Endothelial cell of umbilical vein (primary cell): ENCODE measurements at regions not wholly inside any gene's neighbourhood (a gene's known extent, or its start where the extent isn't known, plus 50 kb on each side); places are given as distances from the start of the nearest gene placed in this dataset.

ENCODE experiments used
- BruUV-seq: library from RNA; stranded (reverse); fragments of 400-500 nt; replicated peaks from 2 replicates; lab custom pipeline; 2021; lab: Mats Ljungman, UMichigan
- CTCF ChIA-PET: fragments of 300-600, 350-600 bp; sonication (Branson Sonifier 250); formaldehyde crosslinking; loops from one replicate; lab custom pipeline; 2021; ENCODE audit warnings: antibody characterized with exemption, inconsistent platforms; lab: Charles Lee
- POLR2A ChIA-PET: fragments of 300-600, 350-600 bp; sonication (Branson Sonifier 250); formaldehyde crosslinking; loops from one replicate; lab custom pipeline; 2021; ENCODE audit warnings: antibody characterized with exemption, inconsistent platforms; lab: Charles Lee
- DNase-seq: peaks from one replicate; pipeline ENCODE4 v3.0.0-alpha.2; 2011; ENCODE audit warnings: low read depth, low spot score
- FAIRE-seq: peaks from 2 replicates; lab custom pipeline; 2011; peaks lifted over from hg19 to GRCh38; lab: Jason Lieb, UNC
- H2AFZ ChIP-seq: 2 replicates; pipeline ENCODE4 v1.6.0; 2012; ENCODE audit warnings: low read depth, low read length, control low read depth, inconsistent platforms
- H3K27ac ChIP-seq: 2 replicates; pipeline ENCODE4 v1.5.1; 2011; ENCODE audit warnings: low read depth, mild to moderate bottlenecking, control low read depth, low read length, moderate library complexity; ENCODE audit not compliant: insufficient read depth
- H3K27me3 ChIP-seq, 2 experiments: 2 replicates each; pipeline versions ENCODE4 v1.6.0 to v1.6.1; 2011; ENCODE audit warnings: low read length in 2 of 2, mixed read lengths in 1 of 2; ENCODE audit not compliant: control insufficient read depth in 2 of 2, insufficient read depth in 2 of 2
- H3K36me3 ChIP-seq, 2 experiments: 2 replicates in 1 of 2; 3 replicates in 1 of 2; pipeline ENCODE4 v1.5.1; 2011; ENCODE audit warnings: low read length in 2 of 2, mild to moderate bottlenecking in 1 of 2, moderate library complexity in 1 of 2; ENCODE audit not compliant: control insufficient read depth in 2 of 2, insufficient read depth in 2 of 2; ENCODE audit errors: extremely low read depth in 1 of 2
- H3K4me1 ChIP-seq: 3 replicates; pipeline ENCODE4 v1.5.1; 2011; ENCODE audit warnings: mild to moderate bottlenecking, low read length; ENCODE audit not compliant: control insufficient read depth, insufficient read depth; ENCODE audit errors: extremely low read depth
- H3K4me2 ChIP-seq: 2 replicates; pipeline ENCODE4 v1.6.1; 2011; ENCODE audit warnings: low read length, control low read depth, mixed read lengths; ENCODE audit not compliant: insufficient read depth
- H3K4me3 ChIP-seq, 3 experiments: fragments of 200-600 bp in 1 of 3; sonication (generic), shearing (Covaris generic) in 1 of 3; replicated peaks in 1 of 3; 2 replicates each; pipeline ENCODE4 v1.5.1; 2011 to 2016; ENCODE audit warnings: control low read depth in 3 of 3, low read length in 3 of 3, mild to moderate bottlenecking in 2 of 3, inconsistent platforms in 1 of 3, low read depth in 1 of 3, moderate library complexity in 1 of 3; ENCODE audit not compliant: insufficient read depth in 1 of 3
- H3K79me2 ChIP-seq: 2 replicates; pipeline ENCODE4 v1.6.0; 2012; ENCODE audit warnings: low read length, inconsistent platforms; ENCODE audit not compliant: control insufficient read depth, insufficient read depth
- H3K9ac ChIP-seq: replicated peaks from 2 replicates; pipeline ENCODE3; 2011; ENCODE audit warnings: low read length, control low read depth; ENCODE audit not compliant: insufficient read depth; ENCODE audit errors: extremely low read depth
- H3K9me1 ChIP-seq: replicated peaks from 3 replicates; pipeline ENCODE4 v1.6.0; 2011; ENCODE audit warnings: mild to moderate bottlenecking, low read length; ENCODE audit not compliant: control insufficient read depth, insufficient read depth; ENCODE audit errors: extremely low read depth
- H3K9me3 ChIP-seq: replicated peaks from 2 replicates; pipeline ENCODE4 v1.5.1; 2012; ENCODE audit warnings: low read length, inconsistent platforms; ENCODE audit not compliant: control insufficient read depth, insufficient read depth
- H4K20me1 ChIP-seq: replicated peaks from 2 replicates; pipeline ENCODE3; 2011; ENCODE audit warnings: mild to moderate bottlenecking, low read length; ENCODE audit not compliant: control insufficient read depth, insufficient read depth; ENCODE audit errors: extremely low read depth
- EZH2 ChIP-seq: IDR thresholded peaks from 2 replicates; pipeline ENCODE4 v1.6.1; 2012; ENCODE audit warnings: borderline replicate concordance, low read depth, mild to moderate bottlenecking, moderate library complexity, low read length, inconsistent platforms; ENCODE audit not compliant: severe bottlenecking
- FOS ChIP-seq: IDR thresholded peaks from 2 replicates; pipeline ENCODE4 v1.6.1; 2011; ENCODE audit warnings: mild to moderate bottlenecking, low read length, moderate library complexity, borderline replicate concordance; ENCODE audit not compliant: insufficient read depth
- GATA2 ChIP-seq: IDR thresholded peaks from 2 replicates; pipeline ENCODE4 v1.7.0; 2011; ENCODE audit warnings: low read depth, mild to moderate bottlenecking, moderate library complexity, mixed read lengths, low read length; ENCODE audit not compliant: insufficient read length, insufficient read depth
- JUN ChIP-seq: IDR thresholded peaks from 2 replicates; pipeline ENCODE4 v1.6.1; 2011; ENCODE audit warnings: borderline replicate concordance, low read depth; ENCODE audit not compliant: insufficient read length, insufficient read depth
- MYC ChIP-seq: IDR thresholded peaks from one replicate; pipeline ENCODE4 v1.6.1; 2011; ENCODE audit warnings: mild to moderate bottlenecking, low read depth, low read length
- POLR2A ChIP-seq: IDR thresholded peaks from 2 replicates; pipeline ENCODE4 v1.6.1; 2012; ENCODE audit warnings: low read depth, mild to moderate bottlenecking, control low read depth, low read length
- POLR2AphosphoS5 ChIP-seq: IDR thresholded peaks from 2 replicates; pipeline ENCODE4 v1.6.1; 2012; ENCODE audit warnings: low read depth, mild to moderate bottlenecking, control low read depth, low read length, moderate library complexity; ENCODE audit not compliant: insufficient read depth
- dilution Hi-C: fragments of 300-500 bp; cut with MboI; formaldehyde crosslinking; loops from one replicate; pipeline ENCODE4 v1.15.0; 2019; ENCODE audit warnings: low sequenced_read_pairs; ENCODE audit not compliant: extremely low pct_ligation_motif_present
- intact Hi-C: fragments of 100-400 bp; cut with micrococcal nuclease; formaldehyde crosslinking; loops from one replicate; pipeline ENCODE4 v1.10.0; 2022
- TF ChIP-seq, protein P1 (sequence below), 2 donors: IDR thresholded peaks; 1 replicate in 1 of 2; 2 replicates in 1 of 2; pipeline ENCODE4 v1.5.1; 2011; ENCODE audit warnings: low read length in 2 of 2, mild to moderate bottlenecking in 2 of 2, moderate library complexity in 2 of 2, control low read depth in 1 of 2, inconsistent platforms in 1 of 2, low read depth in 1 of 2; ENCODE audit not compliant: insufficient read depth in 1 of 2; ENCODE audit errors: extremely low read depth in 1 of 2
- TF ChIP-seq, protein P2 (sequence below): IDR thresholded peaks from 2 replicates; pipeline ENCODE4 v1.6.1; 2011; ENCODE audit not compliant: insufficient read depth, insufficient read length

DNA sequence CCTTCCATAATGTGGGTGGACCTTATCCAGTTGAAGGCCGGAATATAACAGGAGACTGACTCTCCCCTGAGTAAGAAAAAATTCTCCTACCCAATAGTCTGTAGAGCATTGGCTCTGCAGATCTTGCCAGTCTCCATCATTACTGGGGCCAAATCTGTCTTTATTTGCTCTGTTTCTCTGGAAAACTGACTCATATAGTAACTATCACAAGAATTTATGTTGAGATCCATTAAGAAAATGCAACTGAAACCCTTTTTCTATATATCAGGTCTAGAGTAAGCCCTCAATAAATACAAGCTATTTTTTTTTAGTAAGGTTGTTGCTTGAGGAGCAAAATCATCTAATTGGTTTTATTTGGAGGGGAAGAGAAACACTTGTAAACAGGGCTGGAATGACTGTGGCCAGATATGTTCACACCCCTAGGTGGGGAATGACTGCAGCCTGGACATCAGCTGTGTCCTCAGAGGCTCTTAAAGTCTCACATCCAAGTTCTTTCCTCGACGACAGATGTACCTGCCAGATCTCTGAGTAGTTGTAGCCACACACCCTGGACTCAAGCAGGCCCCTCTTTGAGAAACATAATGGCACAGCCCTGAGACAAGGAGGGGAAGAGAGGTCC lies 339.7 kb downstream of the TNS1 start:
- Histone ChIP-seq H3K36me3 (no peaks in the 10 kb centered on the region), H3K9ac (no peak overlapping the region), H3K9me1 (no peaks in the 10 kb centered on the region), H3K4me1 (no peaks in the 10 kb centered on the region), H3K27ac (no peak overlapping the region), H3K4me2 (no peak overlapping the region), H3K4me3 (no peak overlapping the region), H3K27me3 (no peaks in the 10 kb centered on the region), H3K79me2 (no peaks in the 10 kb centered on the region), H2AFZ (no peak overlapping the region), H3K9me3 (no peaks in the 10 kb centered on the region), H4K20me1 (no peaks in the 10 kb centered on the region)
- CTCF ChIA-PET = interaction anchor here (1.2 kb wide), 1 partner anchor 13 kb away, joined by 4 read pairs; no protein-coding TSS in a partner anchor
- no TSS peak for BruUV-seq
- dilution Hi-C loops = no loop called here
- POLR2A ChIA-PET = no interaction called here
- no peak for FAIRE-seq
- TF ChIP-seq, protein P1, sequence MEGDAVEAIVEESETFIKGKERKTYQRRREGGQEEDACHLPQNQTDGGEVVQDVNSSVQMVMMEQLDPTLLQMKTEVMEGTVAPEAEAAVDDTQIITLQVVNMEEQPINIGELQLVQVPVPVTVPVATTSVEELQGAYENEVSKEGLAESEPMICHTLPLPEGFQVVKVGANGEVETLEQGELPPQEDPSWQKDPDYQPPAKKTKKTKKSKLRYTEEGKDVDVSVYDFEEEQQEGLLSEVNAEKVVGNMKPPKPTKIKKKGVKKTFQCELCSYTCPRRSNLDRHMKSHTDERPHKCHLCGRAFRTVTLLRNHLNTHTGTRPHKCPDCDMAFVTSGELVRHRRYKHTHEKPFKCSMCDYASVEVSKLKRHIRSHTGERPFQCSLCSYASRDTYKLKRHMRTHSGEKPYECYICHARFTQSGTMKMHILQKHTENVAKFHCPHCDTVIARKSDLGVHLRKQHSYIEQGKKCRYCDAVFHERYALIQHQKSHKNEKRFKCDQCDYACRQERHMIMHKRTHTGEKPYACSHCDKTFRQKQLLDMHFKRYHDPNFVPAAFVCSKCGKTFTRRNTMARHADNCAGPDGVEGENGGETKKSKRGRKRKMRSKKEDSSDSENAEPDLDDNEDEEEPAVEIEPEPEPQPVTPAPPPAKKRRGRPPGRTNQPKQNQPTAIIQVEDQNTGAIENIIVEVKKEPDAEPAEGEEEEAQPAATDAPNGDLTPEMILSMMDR (IDR thresholded peaks at IDR 0.05; ENCODE audit: extremely low read depth in 1 of 2, insufficient read depth in 1 of 2, low read depth in 1 of 2, low read length in 2 of 2) = no peak
- no peak for TF ChIP-seq GATA2
- no peak for TF ChIP-seq POLR2A
- no peak for TF ChIP-seq POLR2AphosphoS5
- TF ChIP-seq, protein P2, sequence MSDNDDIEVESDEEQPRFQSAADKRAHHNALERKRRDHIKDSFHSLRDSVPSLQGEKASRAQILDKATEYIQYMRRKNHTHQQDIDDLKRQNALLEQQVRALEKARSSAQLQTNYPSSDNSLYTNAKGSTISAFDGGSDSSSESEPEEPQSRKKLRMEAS = no peak
- TF ChIP-seq MYC = no peak
- TF ChIP-seq FOS = no peak
- no peak for TF ChIP-seq EZH2
- no peak for TF ChIP-seq JUN
- intact Hi-C loops = no loop called here
- DNase-seq = no peak
